Peyer's patch (tissue), 4 donors: ENCODE measurements at regions not wholly inside any gene's neighbourhood (a gene's known extent, or its start where the extent isn't known, plus 50 kb on each side); places are given as distances from the start of the nearest gene placed in this dataset.

Experiments used
- POLR2A ChIP-seq, 2 donors: fragments of 450-650 bp; IDR thresholded peaks; one replicate each; pipeline ENCODE4 v1.5.1; 2017; ENCODE audit warnings: antibody characterized with exemption in 2 of 2, mild to moderate bottlenecking in 2 of 2, moderate library complexity in 2 of 2
- TF ChIP-seq, protein P1 (sequence below), 6 experiments: fragments of 450-650 bp in 4 of 6; fragments of 200-600 bp in 2 of 6; sonication (generic) in 1 of 6; IDR thresholded peaks; one replicate each; pipeline ENCODE4 v1.5.1; 2017 to 2019; ENCODE audit warnings: antibody characterized with exemption in 6 of 6, mild to moderate bottlenecking in 3 of 6, moderate library complexity in 1 of 6

DNA sequence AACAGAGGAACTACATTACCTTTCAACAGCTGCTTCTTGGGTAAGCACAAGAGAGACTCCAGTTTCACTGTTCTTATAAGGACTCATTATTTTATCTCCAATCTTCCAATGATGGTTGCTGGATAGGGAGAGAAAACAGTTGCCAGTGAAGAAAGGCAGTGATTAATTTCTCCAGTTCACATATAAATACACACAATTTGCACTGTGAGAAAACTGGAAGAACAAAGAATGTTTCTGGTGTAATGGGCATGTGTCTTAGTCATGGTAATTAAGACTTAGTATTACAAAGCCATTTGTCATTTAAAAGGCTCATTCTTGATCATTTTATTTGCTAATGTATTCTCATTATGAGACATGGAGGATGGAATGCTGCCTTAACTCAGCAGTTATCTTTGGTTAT, 78.0 kb upstream of the FAR2 start:
- TF ChIP-seq, protein P1, sequence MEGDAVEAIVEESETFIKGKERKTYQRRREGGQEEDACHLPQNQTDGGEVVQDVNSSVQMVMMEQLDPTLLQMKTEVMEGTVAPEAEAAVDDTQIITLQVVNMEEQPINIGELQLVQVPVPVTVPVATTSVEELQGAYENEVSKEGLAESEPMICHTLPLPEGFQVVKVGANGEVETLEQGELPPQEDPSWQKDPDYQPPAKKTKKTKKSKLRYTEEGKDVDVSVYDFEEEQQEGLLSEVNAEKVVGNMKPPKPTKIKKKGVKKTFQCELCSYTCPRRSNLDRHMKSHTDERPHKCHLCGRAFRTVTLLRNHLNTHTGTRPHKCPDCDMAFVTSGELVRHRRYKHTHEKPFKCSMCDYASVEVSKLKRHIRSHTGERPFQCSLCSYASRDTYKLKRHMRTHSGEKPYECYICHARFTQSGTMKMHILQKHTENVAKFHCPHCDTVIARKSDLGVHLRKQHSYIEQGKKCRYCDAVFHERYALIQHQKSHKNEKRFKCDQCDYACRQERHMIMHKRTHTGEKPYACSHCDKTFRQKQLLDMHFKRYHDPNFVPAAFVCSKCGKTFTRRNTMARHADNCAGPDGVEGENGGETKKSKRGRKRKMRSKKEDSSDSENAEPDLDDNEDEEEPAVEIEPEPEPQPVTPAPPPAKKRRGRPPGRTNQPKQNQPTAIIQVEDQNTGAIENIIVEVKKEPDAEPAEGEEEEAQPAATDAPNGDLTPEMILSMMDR (IDR thresholded peaks at IDR 0.05): no peak
- TF ChIP-seq POLR2A (IDR thresholded peaks at IDR 0.05): no peak
